Breast epithelium (tissue), 4 donors: ENCODE measurements at regions not wholly inside any gene's neighbourhood (a gene's known extent, or its start where the extent isn't known, plus 50 kb on each side); places are given as distances from the start of the nearest gene placed in this dataset.

Experiments used
- DNase-seq, 2 donors: peaks; one replicate each; pipeline ENCODE4 v3.0.0-alpha.2; 2019; ENCODE audit warnings: low spot score in 2 of 2
- H3K27ac ChIP-seq, 2 donors: fragments of 200-600 bp; sonication (generic) in 1 of 2; one replicate each; pipeline ENCODE4 v1.5.1; 2016 to 2019; ENCODE audit warnings: mild to moderate bottlenecking in 1 of 2
- H3K27me3 ChIP-seq, 2 donors: fragments of 200-600 bp; sonication (generic) in 1 of 2; one replicate each; pipeline versions ENCODE4 v1.5.1 to v1.6.0; 2017 to 2019; ENCODE audit warnings: control low read depth in 1 of 2, mild to moderate bottlenecking in 1 of 2
- H3K36me3 ChIP-seq: fragments of 200-600 bp; one replicate; pipeline ENCODE4 v1.5.1; 2019
- H3K4me1 ChIP-seq, 2 donors: fragments of 200-600 bp; sonication (generic); one replicate each; pipeline ENCODE4 v1.5.1; 2016 to 2019; ENCODE audit warnings: control low read depth in 1 of 2
- H3K4me3 ChIP-seq, 3 donors: fragments of 200-600 bp; sonication (generic); 1 replicate in 2 of 3; 2 replicates in 1 of 3; pipeline ENCODE4 v1.5.1; 2016 to 2019; ENCODE audit warnings: mild to moderate bottlenecking in 3 of 3, moderate library complexity in 2 of 3
- H3K9me3 ChIP-seq, 2 donors: fragments of 200-600 bp; sonication (generic) in 1 of 2; one replicate each; pipeline ENCODE4 v1.5.1; 2016 to 2019; ENCODE audit warnings: control low read depth in 1 of 2
- POLR2A ChIP-seq: fragments of 450-650 bp; IDR thresholded peaks from one replicate; pipeline ENCODE4 v1.6.1; 2016; ENCODE audit warnings: antibody characterized with exemption, mild to moderate bottlenecking, moderate library complexity
- POLR2AphosphoS5 ChIP-seq, 3 donors: sonication (generic); formaldehyde crosslinking; IDR thresholded peaks; one replicate each; pipeline ENCODE4 v1.6.1; 2017; ENCODE audit warnings: antibody characterized with exemption in 3 of 3
- intact Hi-C: fragments of 100-400 bp; cut with DNase I; formaldehyde crosslinking; loops from one replicate; pipeline ENCODE4 v1.15.1; 2023; ENCODE audit warnings: low total_unique reads
- TF ChIP-seq, protein P1 (sequence below), 3 donors: fragments of 450-650 bp; IDR thresholded peaks; one replicate each; pipeline ENCODE4 v1.5.1; 2016 to 2017; ENCODE audit warnings: antibody characterized with exemption in 3 of 3, mild to moderate bottlenecking in 3 of 3, moderate library complexity in 3 of 3

DNA sequence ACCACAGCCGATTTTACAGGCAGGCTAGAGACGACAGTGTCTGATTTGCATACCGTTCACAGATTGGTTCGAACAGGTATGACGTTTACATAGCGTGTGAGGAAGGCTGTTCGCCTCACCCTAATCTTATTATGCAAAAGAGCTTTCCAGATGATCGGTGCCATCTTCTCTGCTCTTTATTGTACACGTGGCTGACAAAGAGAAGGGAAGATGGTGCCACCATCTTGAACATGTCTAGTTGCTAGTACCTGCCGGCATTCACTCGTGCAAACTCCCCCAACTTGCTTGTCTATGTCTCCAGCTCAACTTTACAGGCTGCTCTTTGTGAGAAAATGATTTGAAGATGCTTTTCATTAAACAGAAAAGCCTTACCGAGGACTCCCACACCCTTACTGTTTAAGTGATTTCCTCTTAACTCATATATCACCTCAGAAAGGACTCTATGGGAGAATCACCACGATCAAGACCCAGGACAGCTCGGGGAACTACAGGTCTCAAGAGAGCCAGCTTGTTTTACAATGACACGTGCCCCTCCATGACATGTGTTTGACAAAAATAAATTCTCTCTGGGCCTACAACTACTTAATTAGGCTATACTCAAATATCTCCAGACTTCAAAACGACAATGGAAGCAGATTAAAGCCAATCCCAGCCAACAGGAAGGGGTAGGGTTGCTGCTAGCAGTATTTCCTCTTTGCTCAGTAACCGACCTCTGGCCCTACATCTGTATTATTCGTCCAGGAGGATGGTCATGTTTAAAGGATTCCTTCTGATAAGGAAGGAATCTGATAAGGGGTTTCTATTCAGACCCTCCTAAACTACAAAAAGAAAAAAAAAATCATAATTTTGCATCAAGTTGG, 480.6 kb downstream of the TMEM114 start:
- Histone ChIP-seq H3K4me3 (no peak overlapping the region), H3K27ac (no peak overlapping the region), H3K36me3 (no peaks in the 10 kb centered on the region), H3K9me3 (peaks cover 11 to 16% of the 10 kb centered on the region in 2 donors), H3K4me1 (no peaks in the 10 kb centered on the region), H3K27me3 (no peaks in the 10 kb centered on the region)
- no peak for DNase-seq
- TF ChIP-seq POLR2A, result no peak
- intact Hi-C loops, result no loop called here

GRCh38 chr16:8108991-8109509, 481.3 kb downstream of the TMEM114 start:
- H3K9me3 ChIP-seq, result peaks cover 11 to 13% of the 10 kb centered on the region in 2 donors
- no peak for DNase-seq
- no peak overlapping the region for H3K27ac ChIP-seq
- no peaks in the 10 kb centered on the region for H3K27me3 ChIP-seq
- no peak overlapping the region for H3K4me3 ChIP-seq
- no peaks in the 10 kb centered on the region for H3K36me3 ChIP-seq
- TF ChIP-seq, protein P1, sequence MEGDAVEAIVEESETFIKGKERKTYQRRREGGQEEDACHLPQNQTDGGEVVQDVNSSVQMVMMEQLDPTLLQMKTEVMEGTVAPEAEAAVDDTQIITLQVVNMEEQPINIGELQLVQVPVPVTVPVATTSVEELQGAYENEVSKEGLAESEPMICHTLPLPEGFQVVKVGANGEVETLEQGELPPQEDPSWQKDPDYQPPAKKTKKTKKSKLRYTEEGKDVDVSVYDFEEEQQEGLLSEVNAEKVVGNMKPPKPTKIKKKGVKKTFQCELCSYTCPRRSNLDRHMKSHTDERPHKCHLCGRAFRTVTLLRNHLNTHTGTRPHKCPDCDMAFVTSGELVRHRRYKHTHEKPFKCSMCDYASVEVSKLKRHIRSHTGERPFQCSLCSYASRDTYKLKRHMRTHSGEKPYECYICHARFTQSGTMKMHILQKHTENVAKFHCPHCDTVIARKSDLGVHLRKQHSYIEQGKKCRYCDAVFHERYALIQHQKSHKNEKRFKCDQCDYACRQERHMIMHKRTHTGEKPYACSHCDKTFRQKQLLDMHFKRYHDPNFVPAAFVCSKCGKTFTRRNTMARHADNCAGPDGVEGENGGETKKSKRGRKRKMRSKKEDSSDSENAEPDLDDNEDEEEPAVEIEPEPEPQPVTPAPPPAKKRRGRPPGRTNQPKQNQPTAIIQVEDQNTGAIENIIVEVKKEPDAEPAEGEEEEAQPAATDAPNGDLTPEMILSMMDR (IDR thresholded peaks at IDR 0.05), result no peak
- no peak for TF ChIP-seq POLR2AphosphoS5 (IDR thresholded peaks at IDR 0.05)
- TF ChIP-seq POLR2A, result no peak
- H3K4me1 ChIP-seq, result no peaks in the 10 kb centered on the region
- intact Hi-C loops, result no loop called here

DNA sequence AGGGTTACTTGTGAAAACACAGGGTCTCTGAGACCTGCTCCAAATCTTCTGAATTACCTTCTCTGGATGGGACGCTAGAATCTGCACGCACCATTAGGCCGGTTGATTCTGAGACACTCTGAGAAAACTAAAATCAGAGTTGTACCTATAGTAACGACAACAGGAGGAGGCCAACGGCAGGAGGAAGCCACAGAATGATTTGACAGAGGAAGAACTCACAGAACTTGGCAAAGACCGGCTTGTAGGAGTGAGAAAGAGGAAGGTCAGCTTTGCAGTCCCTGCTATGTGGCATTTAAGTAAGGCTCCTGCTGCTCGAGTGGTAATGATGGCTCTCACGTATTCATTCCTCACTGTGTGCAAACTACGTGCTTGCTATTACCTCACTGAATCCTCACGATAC, 483.0 kb downstream of the TMEM114 start:
- no peak overlapping the region for H3K27ac ChIP-seq
- no peaks in the 10 kb centered on the region for H3K4me1 ChIP-seq
- TF ChIP-seq, protein P1 (IDR thresholded peaks at IDR 0.05), result no peak
- no peak for TF ChIP-seq POLR2AphosphoS5 (IDR thresholded peaks at IDR 0.05)
- TF ChIP-seq POLR2A, result no peak
- DNase-seq, result no peak
- peaks cover 0 to 3% of the 10 kb centered on the region in 2 donors for H3K9me3 ChIP-seq
- no peaks in the 10 kb centered on the region for H3K27me3 ChIP-seq
- H3K36me3 ChIP-seq, result no peaks in the 10 kb centered on the region
- H3K4me3 ChIP-seq, result no peak overlapping the region
- intact Hi-C loops, result no loop called here

- Histone ChIP-seq H3K4me1 (no peaks in the 10 kb centered on the region), H3K4me3 (no peak overlapping the region), H3K9me3 (peaks cover 0 to 1% of the 10 kb centered on the region in 2 donors), H3K27ac (no peak overlapping the region), H3K36me3 (no peaks in the 10 kb centered on the region), H3K27me3 (no peaks in the 10 kb centered on the region)
- intact Hi-C loops, result no loop called here
- no peak for TF ChIP-seq POLR2A
- no peak for TF ChIP-seq POLR2AphosphoS5 (IDR thresholded peaks at IDR 0.05)
- TF ChIP-seq, protein P1 (IDR thresholded peaks at IDR 0.05), result no peak
- DNase-seq, result no peak
Measured at GRCh38 chr16:8103649-8104289, 486.5 kb downstream of the TMEM114 start.

DNA sequence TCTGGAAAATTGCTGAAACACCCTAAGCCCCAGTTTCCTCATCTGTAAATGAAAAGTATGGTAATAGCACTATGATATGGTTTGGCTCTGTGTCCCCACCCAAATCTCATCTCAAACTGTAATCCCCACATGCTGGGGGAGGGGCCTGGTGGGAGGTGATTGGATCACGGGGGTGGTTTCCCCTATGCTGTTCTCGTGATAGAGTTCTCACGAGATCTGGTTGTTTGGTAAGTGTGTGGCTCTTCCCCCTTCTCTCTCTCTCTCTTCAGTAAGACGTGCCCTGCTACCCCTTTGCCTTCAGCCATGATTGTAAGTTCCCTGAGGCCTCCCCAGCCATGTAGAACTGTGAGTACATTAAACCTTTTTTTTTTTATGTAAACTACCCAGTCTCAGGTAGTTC, 490.7 kb downstream of the TMEM114 start:
- no peaks in the 10 kb centered on the region for H3K36me3 ChIP-seq
- intact Hi-C loops, result loop anchor here (5.0 kb wide), 1 partner anchor 222 kb away; no protein-coding TSS in a partner anchor
- H3K27ac ChIP-seq, result no peak overlapping the region
- H3K4me1 ChIP-seq, result no peaks in the 10 kb centered on the region
- no peak for DNase-seq
- no peaks in the 10 kb centered on the region for H3K27me3 ChIP-seq
- TF ChIP-seq POLR2A (no peak), POLR2AphosphoS5 (IDR thresholded peaks at IDR 0.05) (no peak)
- TF ChIP-seq, protein P1 (IDR thresholded peaks at IDR 0.05), result no peak
- no peak overlapping the region for H3K4me3 ChIP-seq
- peaks cover 0 to 6% of the 10 kb centered on the region in 2 donors for H3K9me3 ChIP-seq
